ENCODE measurements at regions not wholly inside any gene's neighbourhood (a gene's known extent, or its start where the extent isn't known, plus 50 kb on each side); places are given as distances from the start of the nearest gene placed in this dataset.

DNA sequence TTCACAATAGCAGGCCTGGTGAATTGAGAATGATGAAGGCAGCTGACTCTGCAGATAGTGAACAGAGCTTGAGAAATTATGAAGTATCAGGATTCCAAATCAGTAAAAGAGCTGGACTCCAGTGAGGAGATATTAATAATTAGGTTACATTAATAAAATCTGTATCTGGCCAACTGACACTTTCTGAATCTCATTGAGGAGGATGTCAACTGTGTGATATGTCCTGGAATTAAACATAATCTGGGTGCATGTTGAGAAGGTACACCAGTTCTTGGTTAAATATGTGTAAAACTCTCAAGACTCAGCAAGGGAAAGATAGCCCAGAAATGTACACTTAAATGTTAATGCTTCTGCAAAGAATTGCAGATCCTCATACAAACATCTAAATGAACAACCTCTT lies 177.8 kb upstream of the SFRP2 start:
- H3K4me3 ChIP-seq (ENCODE audit: low read depth, low read length): no peak overlapping the region
- in situ Hi-C loops (cut with HindIII; ENCODE audit: low pct_ligation_motif_present, low sequenced_read_pairs): no loop called here
- no peaks in the 10 kb centered on the region for H3K36me3 ChIP-seq (replicated peaks)
- DNase-seq: no peak
- TF ChIP-seq, protein P1, sequence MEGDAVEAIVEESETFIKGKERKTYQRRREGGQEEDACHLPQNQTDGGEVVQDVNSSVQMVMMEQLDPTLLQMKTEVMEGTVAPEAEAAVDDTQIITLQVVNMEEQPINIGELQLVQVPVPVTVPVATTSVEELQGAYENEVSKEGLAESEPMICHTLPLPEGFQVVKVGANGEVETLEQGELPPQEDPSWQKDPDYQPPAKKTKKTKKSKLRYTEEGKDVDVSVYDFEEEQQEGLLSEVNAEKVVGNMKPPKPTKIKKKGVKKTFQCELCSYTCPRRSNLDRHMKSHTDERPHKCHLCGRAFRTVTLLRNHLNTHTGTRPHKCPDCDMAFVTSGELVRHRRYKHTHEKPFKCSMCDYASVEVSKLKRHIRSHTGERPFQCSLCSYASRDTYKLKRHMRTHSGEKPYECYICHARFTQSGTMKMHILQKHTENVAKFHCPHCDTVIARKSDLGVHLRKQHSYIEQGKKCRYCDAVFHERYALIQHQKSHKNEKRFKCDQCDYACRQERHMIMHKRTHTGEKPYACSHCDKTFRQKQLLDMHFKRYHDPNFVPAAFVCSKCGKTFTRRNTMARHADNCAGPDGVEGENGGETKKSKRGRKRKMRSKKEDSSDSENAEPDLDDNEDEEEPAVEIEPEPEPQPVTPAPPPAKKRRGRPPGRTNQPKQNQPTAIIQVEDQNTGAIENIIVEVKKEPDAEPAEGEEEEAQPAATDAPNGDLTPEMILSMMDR (IDR thresholded peaks at IDR 0.05; ENCODE audit: low read depth, low read length, missing control alignments): no peak
- no peak overlapping the region for H3K27ac ChIP-seq
- H3K27me3 ChIP-seq (replicated peaks): no peaks in the 10 kb centered on the region

DNA sequence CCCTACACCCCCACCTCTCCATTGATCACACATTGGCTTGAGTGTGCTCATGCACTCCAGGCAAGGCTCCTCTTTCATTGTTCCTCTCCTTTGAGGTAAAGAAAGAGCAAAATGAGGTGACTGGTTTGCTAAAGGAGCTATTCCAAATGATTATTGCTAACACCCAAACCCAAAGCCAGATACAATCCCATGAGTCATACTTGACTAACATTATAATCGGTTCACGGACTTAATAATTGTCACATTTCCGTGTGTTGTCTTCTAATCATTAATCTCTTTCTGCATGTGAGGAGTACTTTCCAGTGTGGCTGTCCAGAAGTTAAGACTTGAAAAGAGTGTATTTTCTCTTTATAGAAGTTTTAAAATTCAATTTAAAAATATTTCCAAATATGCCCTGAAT lies 174.3 kb upstream of the SFRP2 start:
- Histone ChIP-seq H3K27me3 (replicated peaks) (no peaks in the 10 kb centered on the region), H3K36me3 (replicated peaks) (no peaks in the 10 kb centered on the region), H3K4me3 (ENCODE audit: low read depth, low read length) (no peak overlapping the region), H3K27ac (no peak overlapping the region)
- in situ Hi-C loops (cut with HindIII; ENCODE audit: low pct_ligation_motif_present, low sequenced_read_pairs): no loop called here
- DNase-seq: no peak
- TF ChIP-seq, protein P1 (IDR thresholded peaks at IDR 0.05; ENCODE audit: low read depth, low read length, missing control alignments): no peak

DNA sequence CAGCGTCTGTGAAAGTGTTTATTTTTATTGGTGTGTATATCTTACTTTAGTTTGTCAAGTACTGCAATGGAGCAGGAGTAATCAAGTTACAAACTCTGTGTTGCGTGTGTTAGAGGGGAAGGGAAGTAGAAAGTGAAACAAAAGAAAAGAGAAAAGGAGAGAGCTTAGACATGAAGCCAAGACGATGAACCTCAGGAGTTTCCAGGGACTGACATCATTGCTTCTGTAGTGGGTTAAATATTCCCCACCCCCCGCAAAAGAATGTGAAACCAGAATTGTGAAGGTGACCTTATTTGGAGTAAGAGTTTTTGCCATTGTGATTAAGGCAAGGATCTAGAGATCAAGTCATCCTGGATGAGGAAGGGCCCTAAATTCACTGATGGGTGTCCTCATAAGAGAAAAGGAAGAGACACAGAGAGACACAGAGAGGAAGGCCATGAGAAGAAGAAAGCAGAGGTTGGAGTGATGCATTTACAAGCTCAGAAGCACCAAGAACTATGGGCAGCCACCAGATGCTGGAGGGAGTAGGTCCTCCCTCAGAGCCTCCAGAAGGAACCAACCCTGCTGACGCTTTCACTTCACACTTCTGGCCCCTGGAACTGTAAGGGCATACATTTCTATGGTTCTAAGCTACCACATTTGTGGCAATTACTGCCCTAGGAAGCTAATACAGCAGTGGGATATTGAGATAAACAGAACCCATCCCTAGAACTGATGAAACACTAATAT lies 173.6 kb upstream of the SFRP2 start:
- no peak overlapping the region for H3K4me3 ChIP-seq (ENCODE audit: low read depth, low read length)
- TF ChIP-seq, protein P1 (IDR thresholded peaks at IDR 0.05; ENCODE audit: low read depth, low read length, missing control alignments): no peak
- in situ Hi-C loops (cut with HindIII; ENCODE audit: low pct_ligation_motif_present, low sequenced_read_pairs): no loop called here
- no peaks in the 10 kb centered on the region for H3K36me3 ChIP-seq (replicated peaks)
- no peak for DNase-seq
- H3K27me3 ChIP-seq (replicated peaks): no peaks in the 10 kb centered on the region
- no peak overlapping the region for H3K27ac ChIP-seq

DNA sequence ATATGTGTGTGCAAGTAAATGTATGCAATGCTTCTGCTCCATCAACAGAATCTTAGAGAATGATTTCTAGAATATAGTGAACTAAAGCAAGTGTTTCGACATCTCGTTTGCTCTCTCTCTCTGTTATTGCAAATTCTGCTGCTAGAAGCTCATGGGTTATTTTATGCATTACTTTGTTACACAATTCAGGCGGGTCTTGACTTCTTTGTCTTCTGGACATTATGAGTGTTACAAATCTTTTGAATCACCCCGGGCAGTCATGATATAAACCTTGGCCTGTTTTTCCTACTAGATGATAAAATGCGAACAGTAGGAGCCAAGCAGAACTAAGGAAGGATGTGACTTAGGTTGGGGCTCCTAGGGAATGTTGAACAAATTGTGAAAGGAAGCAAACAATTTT lies 166.4 kb upstream of the SFRP2 start:
- Histone ChIP-seq H3K4me3 (ENCODE audit: low read depth, low read length) (no peak overlapping the region), H3K27ac (no peak overlapping the region), H3K27me3 (replicated peaks) (no peaks in the 10 kb centered on the region), H3K36me3 (replicated peaks) (no peaks in the 10 kb centered on the region)
- in situ Hi-C loops (cut with HindIII; ENCODE audit: low pct_ligation_motif_present, low sequenced_read_pairs): no loop called here
- TF ChIP-seq, protein P1 (IDR thresholded peaks at IDR 0.05; ENCODE audit: low read depth, low read length, missing control alignments): no peak
- DNase-seq: no peak

DNA sequence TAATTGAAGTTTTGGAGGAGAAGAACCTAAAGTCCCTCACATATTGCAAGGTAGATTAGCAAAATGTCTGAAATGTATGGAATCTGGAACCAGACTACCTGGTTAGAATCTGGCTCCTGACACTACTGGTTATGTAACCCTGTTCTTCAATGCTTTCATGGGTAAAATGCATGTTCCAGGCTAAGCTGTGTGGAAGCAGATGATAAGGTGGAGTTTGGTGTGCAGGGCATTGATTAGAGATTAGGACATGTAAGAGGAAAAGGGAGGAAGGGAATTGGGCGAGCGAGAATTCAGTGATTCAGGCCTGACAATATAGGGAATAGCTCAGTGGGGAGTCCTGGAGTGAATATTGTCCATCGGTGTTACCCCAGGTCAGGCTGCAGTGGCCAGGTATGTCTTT lies 165.8 kb upstream of the SFRP2 start:
- Histone ChIP-seq H3K4me3 (ENCODE audit: low read depth, low read length) (no peak overlapping the region), H3K27ac (no peak overlapping the region), H3K27me3 (replicated peaks) (no peaks in the 10 kb centered on the region), H3K36me3 (replicated peaks) (no peaks in the 10 kb centered on the region)
- DNase-seq: no peak
- in situ Hi-C loops (cut with HindIII; ENCODE audit: low pct_ligation_motif_present, low sequenced_read_pairs): no loop called here
- TF ChIP-seq, protein P1 (IDR thresholded peaks at IDR 0.05; ENCODE audit: low read depth, low read length, missing control alignments): no peak
